Neural crest cell (in vitro differentiated cells): ENCODE measurements at regions not wholly inside any gene's neighbourhood (a gene's known extent, or its start where the extent isn't known, plus 50 kb on each side); places are given as distances from the start of the nearest gene placed in this dataset.

ENCODE experiments used
- DNase-seq: peaks from one replicate; pipeline ENCODE4 v3.0.0; 2021; ENCODE audit warnings: low read depth, mixed read lengths, low spot score
- H3K27ac Mint-ChIP-seq: one replicate; pipeline ENCODE4 v1.8.0; 2021; ENCODE audit warnings: mild to moderate bottlenecking, mixed read lengths; ENCODE audit not compliant: unreplicated experiment
- H3K27me3 Mint-ChIP-seq: 2 replicates; pipeline ENCODE4 v1.8.0; 2021; ENCODE audit warnings: low read depth, mild to moderate bottlenecking, mixed read lengths
- H3K36me3 Mint-ChIP-seq: 2 replicates; pipeline ENCODE4 v1.8.0; 2021; ENCODE audit warnings: low read depth, mild to moderate bottlenecking, mixed read lengths
- H3K4me1 Mint-ChIP-seq: 2 replicates; pipeline ENCODE4 v1.8.0; 2021; ENCODE audit warnings: mixed read lengths
- H3K4me3 Mint-ChIP-seq: one replicate; pipeline ENCODE4 v1.8.0; 2021; ENCODE audit warnings: mild to moderate bottlenecking, mixed read lengths
- H3K9me3 Mint-ChIP-seq: 2 replicates; pipeline ENCODE4 v1.8.0; 2021; ENCODE audit warnings: mixed read lengths
- TF ChIP-seq, protein P1 (sequence below): fragments of 200-600 bp; sonication (generic); conservative IDR thresholded peaks from 2 replicates; pipeline ENCODE4 v1.5.0; 2021; ENCODE audit warnings: antibody characterized with exemption, mild to moderate bottlenecking

DNA sequence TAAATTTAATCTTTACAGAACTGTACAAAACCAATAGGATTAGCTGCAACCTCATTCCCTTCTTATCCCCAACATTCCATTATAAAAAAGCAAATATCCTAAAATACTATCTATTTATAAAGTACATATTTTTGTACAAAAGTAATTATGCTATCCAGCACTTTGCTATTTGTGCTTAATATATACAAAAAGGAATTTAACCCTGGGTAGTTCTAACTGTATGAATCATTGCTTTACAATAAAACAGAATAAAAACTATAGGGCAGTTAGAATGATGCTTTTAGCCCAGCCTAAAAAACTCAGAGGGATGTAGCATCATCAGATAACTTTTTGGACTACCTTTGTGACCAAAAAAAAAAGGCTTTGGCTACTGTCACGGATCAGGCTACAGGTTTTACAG lies 49.9 kb upstream of the KLHL31 start:
- Mint-ChIP-seq H3K27me3 (peaks cover 6% of the 10 kb centered on the region), H3K9me3 (no peaks in the 10 kb centered on the region), H3K27ac (no peak overlapping the region), H3K36me3 (no peaks in the 10 kb centered on the region), H3K4me3 (no peak overlapping the region), H3K4me1 (no peaks in the 10 kb centered on the region)
- TF ChIP-seq, protein P1, sequence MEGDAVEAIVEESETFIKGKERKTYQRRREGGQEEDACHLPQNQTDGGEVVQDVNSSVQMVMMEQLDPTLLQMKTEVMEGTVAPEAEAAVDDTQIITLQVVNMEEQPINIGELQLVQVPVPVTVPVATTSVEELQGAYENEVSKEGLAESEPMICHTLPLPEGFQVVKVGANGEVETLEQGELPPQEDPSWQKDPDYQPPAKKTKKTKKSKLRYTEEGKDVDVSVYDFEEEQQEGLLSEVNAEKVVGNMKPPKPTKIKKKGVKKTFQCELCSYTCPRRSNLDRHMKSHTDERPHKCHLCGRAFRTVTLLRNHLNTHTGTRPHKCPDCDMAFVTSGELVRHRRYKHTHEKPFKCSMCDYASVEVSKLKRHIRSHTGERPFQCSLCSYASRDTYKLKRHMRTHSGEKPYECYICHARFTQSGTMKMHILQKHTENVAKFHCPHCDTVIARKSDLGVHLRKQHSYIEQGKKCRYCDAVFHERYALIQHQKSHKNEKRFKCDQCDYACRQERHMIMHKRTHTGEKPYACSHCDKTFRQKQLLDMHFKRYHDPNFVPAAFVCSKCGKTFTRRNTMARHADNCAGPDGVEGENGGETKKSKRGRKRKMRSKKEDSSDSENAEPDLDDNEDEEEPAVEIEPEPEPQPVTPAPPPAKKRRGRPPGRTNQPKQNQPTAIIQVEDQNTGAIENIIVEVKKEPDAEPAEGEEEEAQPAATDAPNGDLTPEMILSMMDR, result no peak
- no peak for DNase-seq
